OCI-LY3 (cell line): ENCODE measurements at regions not wholly inside any gene's neighbourhood (a gene's known extent, or its start where the extent isn't known, plus 50 kb on each side); places are given as distances from the start of the nearest gene placed in this dataset.

Source experiments
- CTCF ChIP-seq: fragments of 200-600, 300-600 bp; sonication (generic); IDR thresholded peaks from 2 replicates; pipeline ENCODE4 v1.5.1; 2014; ENCODE audit warnings: antibody characterized with exemption, low read length, low read depth
- EZH2phosphoT487 ChIP-seq: fragments of 200-600 bp; shearing (Covaris generic); IDR thresholded peaks from 2 replicates; pipeline ENCODE4 v1.6.1; 2018; ENCODE audit warnings: antibody characterized with exemption, mixed run types, low read depth

- no peak for TF ChIP-seq CTCF
- TF ChIP-seq EZH2phosphoT487: no peak
Observed at GRCh38 chr2:173654896-173655265, 300.2 kb downstream of the CDCA7 start.
